ENCODE measurements at regions not wholly inside any gene's neighbourhood (a gene's known extent, or its start where the extent isn't known, plus 50 kb on each side); places are given as distances from the start of the nearest gene placed in this dataset.

DNA sequence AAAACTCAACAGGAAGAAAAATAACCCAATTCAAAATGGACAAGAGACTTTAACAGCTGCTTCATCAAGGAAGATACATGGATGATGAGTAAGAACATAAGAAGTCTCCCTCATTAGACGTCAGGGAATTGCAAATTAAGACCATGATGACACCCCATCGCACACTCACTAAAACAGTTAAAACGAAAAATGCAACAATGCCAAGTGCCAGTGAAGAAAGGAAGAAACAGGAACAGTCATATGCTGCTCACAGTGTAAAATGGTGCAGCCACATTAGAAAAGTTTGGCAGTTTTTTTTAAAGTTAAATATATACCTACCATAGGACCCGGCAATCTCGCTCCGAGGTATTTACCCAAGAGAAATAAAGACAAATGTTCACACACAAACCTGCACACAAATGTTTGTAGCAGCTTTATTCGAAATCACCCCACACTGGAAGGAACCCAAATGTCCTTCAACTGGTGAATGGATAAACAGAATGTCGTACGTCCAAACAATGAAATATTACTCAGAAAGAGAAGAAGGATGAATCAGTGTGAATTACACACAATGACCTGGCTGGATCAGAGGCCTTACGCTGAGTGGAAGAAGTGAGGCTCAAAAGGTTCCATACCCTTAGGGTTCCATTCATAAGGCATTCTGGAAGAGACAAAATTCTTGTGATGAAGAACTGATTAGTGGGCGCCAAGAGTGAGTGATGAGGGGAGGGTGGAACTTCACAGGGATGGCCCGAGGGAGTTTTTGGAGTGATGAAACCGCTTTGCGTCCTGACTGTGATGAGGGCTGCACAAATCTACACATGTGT lies 110.3 kb downstream of the C16orf95 start:
- TF ChIP-seq, protein P1, sequence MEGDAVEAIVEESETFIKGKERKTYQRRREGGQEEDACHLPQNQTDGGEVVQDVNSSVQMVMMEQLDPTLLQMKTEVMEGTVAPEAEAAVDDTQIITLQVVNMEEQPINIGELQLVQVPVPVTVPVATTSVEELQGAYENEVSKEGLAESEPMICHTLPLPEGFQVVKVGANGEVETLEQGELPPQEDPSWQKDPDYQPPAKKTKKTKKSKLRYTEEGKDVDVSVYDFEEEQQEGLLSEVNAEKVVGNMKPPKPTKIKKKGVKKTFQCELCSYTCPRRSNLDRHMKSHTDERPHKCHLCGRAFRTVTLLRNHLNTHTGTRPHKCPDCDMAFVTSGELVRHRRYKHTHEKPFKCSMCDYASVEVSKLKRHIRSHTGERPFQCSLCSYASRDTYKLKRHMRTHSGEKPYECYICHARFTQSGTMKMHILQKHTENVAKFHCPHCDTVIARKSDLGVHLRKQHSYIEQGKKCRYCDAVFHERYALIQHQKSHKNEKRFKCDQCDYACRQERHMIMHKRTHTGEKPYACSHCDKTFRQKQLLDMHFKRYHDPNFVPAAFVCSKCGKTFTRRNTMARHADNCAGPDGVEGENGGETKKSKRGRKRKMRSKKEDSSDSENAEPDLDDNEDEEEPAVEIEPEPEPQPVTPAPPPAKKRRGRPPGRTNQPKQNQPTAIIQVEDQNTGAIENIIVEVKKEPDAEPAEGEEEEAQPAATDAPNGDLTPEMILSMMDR (conservative IDR thresholded peaks at IDR 0.05; ENCODE audit: low read length) = no peak
- no peak for TF ChIP-seq EZH2phosphoT487 (IDR thresholded peaks at IDR 0.05; ENCODE audit: borderline replicate concordance, low read depth, low read length)

Measured in OCI-LY7 (cell line).